CD14-positive monocyte (primary cell): ENCODE measurements at regions not wholly inside any gene's neighbourhood (a gene's known extent, or its start where the extent isn't known, plus 50 kb on each side); places are given as distances from the start of the nearest gene placed in this dataset.

ENCODE experiments used
- DNase-seq, 3 donors: peaks; one replicate each; pipeline ENCODE4 v3.0.0-alpha.2; 2011 to 2022
- H2AFZ ChIP-seq: 2 replicates; pipeline ENCODE4 v1.6.0; 2012; ENCODE audit warnings: mild to moderate bottlenecking, low read depth, low read length, inconsistent platforms; ENCODE audit not compliant: insufficient read depth, poor library complexity, severe bottlenecking
- H3K27ac ChIP-seq, 2 donors: 1 replicate in 1 of 2; 2 replicates in 1 of 2; pipeline ENCODE4 v1.5.1; 2012 to 2013; ENCODE audit warnings: low read length in 2 of 2, control low read depth in 1 of 2, inconsistent platforms in 1 of 2, low read depth in 1 of 2, mild to moderate bottlenecking in 1 of 2
- H3K27me3 ChIP-seq, 2 donors: one replicate each; pipeline versions ENCODE4 v1.6.0 to v1.6.1; 2011 to 2013; ENCODE audit warnings: low read length in 2 of 2; ENCODE audit not compliant: control insufficient read depth in 2 of 2, insufficient read depth in 2 of 2
- H3K36me3 ChIP-seq, 2 donors: replicated peaks in 1 of 2; 1 replicate in 1 of 2; 2 replicates in 1 of 2; pipeline versions ENCODE4 v1.5.1 to v1.6.1; 2012 to 2013; ENCODE audit warnings: low read length in 2 of 2, control low read depth in 1 of 2, inconsistent platforms in 1 of 2, mild to moderate bottlenecking in 1 of 2; ENCODE audit not compliant: insufficient read depth in 2 of 2, control insufficient read depth in 1 of 2
- H3K4me1 ChIP-seq, 2 donors: 1 replicate in 1 of 2; 2 replicates in 1 of 2; pipeline versions ENCODE4 v1.5.1 to v1.6.1; 2012 to 2013; ENCODE audit warnings: low read length in 2 of 2, control low read depth in 1 of 2, inconsistent platforms in 1 of 2, mild to moderate bottlenecking in 1 of 2, moderate library complexity in 1 of 2; ENCODE audit not compliant: insufficient read depth in 2 of 2, control insufficient read depth in 1 of 2
- H3K4me2 ChIP-seq: replicated peaks from 2 replicates; pipeline ENCODE3; 2012; ENCODE audit warnings: low read length, moderate library complexity, mild to moderate bottlenecking; ENCODE audit not compliant: poor library complexity, severe bottlenecking; ENCODE audit errors: extremely low read depth
- H3K4me3 ChIP-seq, 3 experiments: fragments of 200-600 bp in 1 of 3; sonication (generic) in 1 of 3; replicated peaks in 1 of 3; 1 replicate in 2 of 3; 2 replicates in 1 of 3; pipeline ENCODE4 v1.5.1; 2011 to 2013; ENCODE audit warnings: low read length in 3 of 3, mild to moderate bottlenecking in 3 of 3, control low read depth in 2 of 3, low read depth in 2 of 3, inconsistent platforms in 1 of 3, moderate library complexity in 1 of 3
- H3K79me2 ChIP-seq: 2 replicates; pipeline ENCODE4 v1.6.0; 2012; ENCODE audit warnings: mild to moderate bottlenecking, control low read depth, inconsistent platforms, low read length, moderate library complexity; ENCODE audit not compliant: insufficient read depth
- H3K9ac ChIP-seq: 2 replicates; pipeline ENCODE4 v1.6.0; 2017; ENCODE audit warnings: low read length, mild to moderate bottlenecking; ENCODE audit not compliant: insufficient read depth, poor library complexity, severe bottlenecking
- H3K9me3 ChIP-seq, 2 donors: replicated peaks in 1 of 2; 1 replicate in 1 of 2; 2 replicates in 1 of 2; pipeline versions ENCODE4 v1.5.1 to v1.6.1; 2012 to 2013; ENCODE audit warnings: low read length in 2 of 2, control low read depth in 1 of 2; ENCODE audit not compliant: control insufficient read depth in 1 of 2, insufficient read depth in 1 of 2
- H4K20me1 ChIP-seq: 2 replicates; pipeline ENCODE4 v1.6.0; 2012; ENCODE audit warnings: mild to moderate bottlenecking, low read length, control low read depth, moderate library complexity; ENCODE audit not compliant: insufficient read depth
- H3K27ac Mint-ChIP-seq, 7 donors: one replicate each; pipeline ENCODE4 v1.8.0; 2020; ENCODE audit warnings: mild to moderate bottlenecking in 7 of 7, mixed read lengths in 7 of 7, moderate library complexity in 6 of 7, inconsistent platforms in 2 of 7
- H3K27me3 Mint-ChIP-seq, 3 donors: one replicate each; pipeline ENCODE4 v1.8.0; 2021 to 2022; ENCODE audit warnings: low read depth in 3 of 3, mild to moderate bottlenecking in 3 of 3, mixed read lengths in 3 of 3, moderate library complexity in 3 of 3, inconsistent platforms in 1 of 3
- H3K36me3 Mint-ChIP-seq, 2 donors: one replicate each; pipeline ENCODE4 v1.8.0; 2020; ENCODE audit warnings: mixed read lengths in 2 of 2, inconsistent platforms in 1 of 2, mild to moderate bottlenecking in 1 of 2
- H3K4me1 Mint-ChIP-seq: one replicate; pipeline ENCODE4 v1.8.0; 2020; ENCODE audit warnings: mild to moderate bottlenecking, mixed read lengths
- H3K4me3 Mint-ChIP-seq, 2 donors: one replicate each; pipeline ENCODE4 v1.8.0; 2020; ENCODE audit warnings: mild to moderate bottlenecking in 2 of 2, mixed read lengths in 2 of 2, moderate library complexity in 1 of 2
- H3K9me3 Mint-ChIP-seq, 7 donors: one replicate each; pipeline ENCODE4 v1.8.0; 2020 to 2022; ENCODE audit warnings: mixed read lengths in 7 of 7, mild to moderate bottlenecking in 6 of 7, moderate library complexity in 6 of 7, inconsistent platforms in 2 of 7
- WGBS: methylation state at CpG from one replicate; pipeline ENCODE4 v1.1.5; 2013; ENCODE audit warnings: missing lambda C conversion rate; ENCODE audit not compliant: insufficient coverage; 5-methylcytosine and 5-hydroxymethylcytosine counted together
- intact Hi-C, 2 donors: fragments of 100-400 bp; cut with micrococcal nuclease; formaldehyde crosslinking; loops; one replicate each; pipeline versions ENCODE4 v1.15.0 to v1.15.1; 2023
- TF ChIP-seq, protein P1 (sequence below): fragments of 200-600 bp; IDR thresholded peaks from one replicate; pipeline ENCODE4 v1.8.0; 2022; ENCODE audit warnings: antibody characterized with exemption, mild to moderate bottlenecking

DNA sequence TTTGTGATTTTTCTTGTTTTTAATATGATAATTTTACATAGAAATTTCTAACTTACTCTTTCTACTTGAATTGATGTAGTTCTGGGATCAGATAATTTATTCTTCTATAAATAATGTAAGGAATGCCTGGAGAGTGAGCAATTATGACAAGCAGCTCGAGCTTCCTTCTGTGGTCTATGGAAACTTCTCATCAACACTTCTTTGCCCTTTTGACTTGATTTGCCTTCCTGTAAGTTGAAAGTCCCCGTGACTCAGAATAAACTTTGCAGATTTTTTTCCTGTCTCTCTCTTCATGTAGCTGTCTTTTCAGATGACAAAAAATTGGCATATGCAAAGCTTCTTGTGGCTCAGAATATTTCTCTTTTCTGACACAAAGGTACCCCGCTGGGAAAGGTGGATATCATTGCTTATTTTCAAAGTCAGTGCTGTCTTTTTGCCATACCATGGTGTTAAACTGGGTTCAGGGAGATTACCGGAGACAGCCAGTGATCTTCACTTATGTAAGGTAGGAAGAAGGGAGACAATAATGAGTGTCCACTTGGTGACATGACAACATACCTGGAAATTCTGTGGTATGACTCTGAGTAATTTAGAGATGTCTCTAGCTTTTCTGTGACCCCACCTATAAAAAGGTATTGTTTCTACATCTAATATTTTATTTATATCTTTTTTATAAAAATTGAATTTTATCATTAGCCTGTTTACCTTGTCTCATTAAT, 278.6 kb upstream of the GNPDA2 start:
- Histone ChIP-seq H3K27ac (no peak overlapping the region), H3K9ac (no peak overlapping the region), H3K4me2 (no peak overlapping the region), H3K9me3 (peaks cover 0 to 9% of the 10 kb centered on the region in 2 donors), H3K79me2 (no peaks in the 10 kb centered on the region), H3K36me3 (no peaks in the 10 kb centered on the region), H2AFZ (no peak overlapping the region), H3K27me3 (no peaks in the 10 kb centered on the region), H3K4me1 (no peaks in the 10 kb centered on the region), H3K4me3 (no peak overlapping the region), H4K20me1 (no peaks in the 10 kb centered on the region)
- Mint-ChIP-seq H3K4me1 (no peaks in the 10 kb centered on the region), H3K36me3 (no peaks in the 10 kb centered on the region), H3K9me3 (peaks cover 0 to 7% (median 0%) of the 10 kb centered on the region in 7 donors), H3K27me3 (peaks cover 0 to 2% (median 0%) of the 10 kb centered on the region in 3 donors), H3K27ac (no peak overlapping the region), H3K4me3 (no peak overlapping the region)
- WGBS, result 57% methylated on average over 2 of the region's 4 CpGs
- intact Hi-C loops, result no loop called here
- DNase-seq, result no peak
- TF ChIP-seq, protein P1, sequence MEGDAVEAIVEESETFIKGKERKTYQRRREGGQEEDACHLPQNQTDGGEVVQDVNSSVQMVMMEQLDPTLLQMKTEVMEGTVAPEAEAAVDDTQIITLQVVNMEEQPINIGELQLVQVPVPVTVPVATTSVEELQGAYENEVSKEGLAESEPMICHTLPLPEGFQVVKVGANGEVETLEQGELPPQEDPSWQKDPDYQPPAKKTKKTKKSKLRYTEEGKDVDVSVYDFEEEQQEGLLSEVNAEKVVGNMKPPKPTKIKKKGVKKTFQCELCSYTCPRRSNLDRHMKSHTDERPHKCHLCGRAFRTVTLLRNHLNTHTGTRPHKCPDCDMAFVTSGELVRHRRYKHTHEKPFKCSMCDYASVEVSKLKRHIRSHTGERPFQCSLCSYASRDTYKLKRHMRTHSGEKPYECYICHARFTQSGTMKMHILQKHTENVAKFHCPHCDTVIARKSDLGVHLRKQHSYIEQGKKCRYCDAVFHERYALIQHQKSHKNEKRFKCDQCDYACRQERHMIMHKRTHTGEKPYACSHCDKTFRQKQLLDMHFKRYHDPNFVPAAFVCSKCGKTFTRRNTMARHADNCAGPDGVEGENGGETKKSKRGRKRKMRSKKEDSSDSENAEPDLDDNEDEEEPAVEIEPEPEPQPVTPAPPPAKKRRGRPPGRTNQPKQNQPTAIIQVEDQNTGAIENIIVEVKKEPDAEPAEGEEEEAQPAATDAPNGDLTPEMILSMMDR, result no peak

DNA sequence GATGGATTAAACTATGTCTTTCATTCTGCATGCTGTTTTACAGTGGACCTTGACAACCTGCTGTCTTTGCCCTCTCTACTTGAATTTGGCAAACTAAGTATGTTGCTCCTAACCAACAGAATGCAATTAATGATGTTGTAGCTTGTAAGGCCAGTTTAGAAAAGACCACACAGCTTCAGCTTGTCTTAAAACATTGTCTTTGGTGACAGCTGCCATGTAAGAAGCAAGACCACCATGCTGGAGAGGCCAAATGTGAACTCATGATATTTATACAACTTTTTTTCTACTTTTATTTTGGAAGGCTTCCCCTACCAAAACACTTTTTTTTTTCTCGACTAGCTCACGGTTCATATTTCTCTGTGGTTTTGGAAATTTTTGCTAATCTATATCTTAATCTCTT, 278.0 kb upstream of the GNPDA2 start:
- DNase-seq, result no peak
- no peak overlapping the region for H2AFZ ChIP-seq
- no peaks in the 10 kb centered on the region for H3K27me3 ChIP-seq
- Mint-ChIP-seq H3K4me3 (no peak overlapping the region), H3K27ac (no peak overlapping the region), H3K9me3 (peaks cover 0 to 7% (median 0%) of the 10 kb centered on the region in 7 donors), H3K27me3 (peaks cover 0 to 2% (median 0%) of the 10 kb centered on the region in 3 donors), H3K36me3 (no peaks in the 10 kb centered on the region), H3K4me1 (no peaks in the 10 kb centered on the region)
- no peaks in the 10 kb centered on the region for H3K36me3 ChIP-seq
- H3K4me3 ChIP-seq, result no peak overlapping the region
- H3K4me2 ChIP-seq, result no peak overlapping the region
- TF ChIP-seq, protein P1, result no peak
- no peak overlapping the region for H3K27ac ChIP-seq
- WGBS, result no CpG with 5 or more reads among the region's 2 CpGs
- no peak overlapping the region for H3K9ac ChIP-seq
- no peaks in the 10 kb centered on the region for H4K20me1 ChIP-seq
- H3K4me1 ChIP-seq, result no peaks in the 10 kb centered on the region
- intact Hi-C loops, result no loop called here
- no peaks in the 10 kb centered on the region for H3K79me2 ChIP-seq
- H3K9me3 ChIP-seq, result peaks cover 0 to 9% of the 10 kb centered on the region in 2 donors
